Smooth muscle cell (in vitro differentiated cells): ENCODE measurements at regions not wholly inside any gene's neighbourhood (a gene's known extent, or its start where the extent isn't known, plus 50 kb on each side); places are given as distances from the start of the nearest gene placed in this dataset.
A peak's percentile ranks its signal among the peaks of the same experiment; 100 is the strongest.

Experiments used
- DNase-seq: peaks from one replicate; lab custom pipeline; 2025; ENCODE audit not compliant: unreplicated experiment; lab: John Stamatoyannopoulos, UW
- H2AFZ ChIP-seq: fragments of 200-600 bp; sonication (generic); 2 replicates; pipeline ENCODE4 v1.6.0; 2016; ENCODE audit warnings: antibody characterized with exemption, low read depth, mild to moderate bottlenecking
- H3F3A ChIP-seq: fragments of 200-600 bp; sonication (generic); 2 replicates; pipeline ENCODE4 v1.6.0; 2017; ENCODE audit warnings: antibody characterized with exemption, low read depth
- H3K27ac ChIP-seq: fragments of 200-600 bp; sonication (generic); 2 replicates; pipeline ENCODE4 v1.5.1; 2016; ENCODE audit warnings: low read depth, mild to moderate bottlenecking
- H3K27me3 ChIP-seq: fragments of 200-600 bp; sonication (generic); 2 replicates; pipeline ENCODE4 v1.6.1; 2016; ENCODE audit warnings: low read depth, mild to moderate bottlenecking
- H3K36me3 ChIP-seq: fragments of 200-600 bp; sonication (generic); 2 replicates; pipeline ENCODE4 v1.5.1; 2016; ENCODE audit warnings: low read depth
- H3K4me1 ChIP-seq: fragments of 200-600 bp; sonication (generic); 2 replicates; pipeline ENCODE4 v1.5.1; 2016; ENCODE audit warnings: low read depth
- H3K4me2 ChIP-seq: fragments of 200-600 bp; sonication (generic); 2 replicates; pipeline ENCODE4 v1.6.0; 2016; ENCODE audit warnings: mild to moderate bottlenecking
- H3K4me3 ChIP-seq: fragments of 200-600 bp; sonication (generic); 2 replicates; pipeline ENCODE4 v1.5.1; 2016; ENCODE audit warnings: mild to moderate bottlenecking
- H3K79me2 ChIP-seq: fragments of 200-600 bp; sonication (generic); 2 replicates; pipeline ENCODE4 v1.6.0; 2016; ENCODE audit warnings: low read depth, mild to moderate bottlenecking
- H3K9ac ChIP-seq: fragments of 200-600 bp; sonication (generic); 2 replicates; pipeline ENCODE4 v1.6.0; 2016; ENCODE audit warnings: low read depth
- H3K9me3 ChIP-seq: fragments of 200-600 bp; sonication (generic); replicated peaks from 2 replicates; pipeline ENCODE4 v1.5.1; 2016; ENCODE audit warnings: low read depth
- H4K20me1 ChIP-seq: fragments of 200-600 bp; sonication (generic); 2 replicates; pipeline ENCODE4 v1.6.0; 2016; ENCODE audit warnings: low read depth
- WGBS: methylation state at CpG from one replicate; pipeline ENCODE4 v1.1.7; 2016; ENCODE audit warnings: low lambda C conversion rate; 5-methylcytosine and 5-hydroxymethylcytosine counted together
- TF ChIP-seq, protein P1 (sequence below): fragments of 200-600 bp; sonication (generic); IDR thresholded peaks from 2 replicates; pipeline ENCODE4 v1.5.1; 2017; ENCODE audit warnings: borderline replicate concordance, mild to moderate bottlenecking, antibody characterized with exemption; ENCODE audit not compliant: insufficient read depth, poor library complexity, severe bottlenecking

DNA sequence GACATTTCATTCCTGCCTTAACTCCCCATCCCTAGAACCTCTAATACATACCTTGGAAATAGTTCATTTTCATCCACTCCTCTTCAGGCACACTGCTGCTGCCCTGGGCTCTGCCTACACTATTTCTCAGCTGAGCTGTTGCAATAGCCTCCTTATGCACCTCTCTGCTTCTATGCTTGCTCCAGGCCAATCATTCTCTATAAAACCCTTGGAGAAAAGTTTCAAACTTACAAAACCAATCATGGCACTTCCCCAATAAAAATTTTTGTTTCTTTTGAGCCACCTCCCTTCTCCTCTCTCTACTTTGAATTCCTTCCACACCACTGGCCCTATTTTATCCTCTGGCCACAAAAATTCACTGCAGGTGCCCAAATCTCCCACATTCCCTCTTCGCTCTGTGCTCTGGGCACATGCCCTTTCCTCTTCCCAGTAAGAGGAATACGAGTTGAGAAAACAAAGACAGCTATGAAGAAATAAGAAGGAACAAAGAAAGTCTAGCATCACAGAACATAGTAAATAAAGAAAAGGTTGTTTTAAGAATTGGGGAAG is 301.4 kb downstream of the ELAVL2 start:
- no peaks in the 10 kb centered on the region for H3F3A ChIP-seq
- no peaks in the 10 kb centered on the region for H4K20me1 ChIP-seq
- H3K79me2 ChIP-seq = no peaks in the 10 kb centered on the region
- no peaks in the 10 kb centered on the region for H3K9me3 ChIP-seq
- H2AFZ ChIP-seq = no peak overlapping the region
- 85% methylated on average over 2 of the region's 2 CpGs for WGBS
- no peak overlapping the region for H3K4me2 ChIP-seq
- TF ChIP-seq, protein P1, sequence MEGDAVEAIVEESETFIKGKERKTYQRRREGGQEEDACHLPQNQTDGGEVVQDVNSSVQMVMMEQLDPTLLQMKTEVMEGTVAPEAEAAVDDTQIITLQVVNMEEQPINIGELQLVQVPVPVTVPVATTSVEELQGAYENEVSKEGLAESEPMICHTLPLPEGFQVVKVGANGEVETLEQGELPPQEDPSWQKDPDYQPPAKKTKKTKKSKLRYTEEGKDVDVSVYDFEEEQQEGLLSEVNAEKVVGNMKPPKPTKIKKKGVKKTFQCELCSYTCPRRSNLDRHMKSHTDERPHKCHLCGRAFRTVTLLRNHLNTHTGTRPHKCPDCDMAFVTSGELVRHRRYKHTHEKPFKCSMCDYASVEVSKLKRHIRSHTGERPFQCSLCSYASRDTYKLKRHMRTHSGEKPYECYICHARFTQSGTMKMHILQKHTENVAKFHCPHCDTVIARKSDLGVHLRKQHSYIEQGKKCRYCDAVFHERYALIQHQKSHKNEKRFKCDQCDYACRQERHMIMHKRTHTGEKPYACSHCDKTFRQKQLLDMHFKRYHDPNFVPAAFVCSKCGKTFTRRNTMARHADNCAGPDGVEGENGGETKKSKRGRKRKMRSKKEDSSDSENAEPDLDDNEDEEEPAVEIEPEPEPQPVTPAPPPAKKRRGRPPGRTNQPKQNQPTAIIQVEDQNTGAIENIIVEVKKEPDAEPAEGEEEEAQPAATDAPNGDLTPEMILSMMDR = no peak
- H3K9ac ChIP-seq = no peak overlapping the region
- H3K4me3 ChIP-seq = no peak overlapping the region
- no peaks in the 10 kb centered on the region for H3K27me3 ChIP-seq
- peaks cover 13% of the 10 kb centered on the region for H3K4me1 ChIP-seq
- H3K27ac ChIP-seq = no peak overlapping the region
- no peak for DNase-seq
- H3K36me3 ChIP-seq = no peaks in the 10 kb centered on the region

DNA sequence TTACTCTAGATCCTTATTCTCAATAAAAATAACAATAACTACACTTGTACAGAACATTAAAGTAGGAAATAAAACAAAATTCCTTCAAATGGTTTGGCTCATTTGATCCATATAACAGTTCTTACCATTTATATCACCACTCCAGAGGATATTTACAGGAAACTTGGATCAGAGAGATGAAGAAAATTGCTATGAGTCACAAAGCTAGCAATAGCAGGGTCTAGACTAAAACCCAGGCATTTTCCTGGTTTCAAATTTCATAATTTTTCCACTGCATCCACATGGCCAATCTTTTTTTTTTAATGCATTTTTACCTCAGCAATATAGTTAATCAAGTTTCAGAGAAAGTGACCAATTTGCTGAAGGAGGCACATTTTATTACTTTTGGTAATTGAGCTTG is 299.2 kb downstream of the ELAVL2 start:
- H3K4me2 ChIP-seq = peak overlapping the region; percentile 77
- peak overlapping the region; percentile 79 for H2AFZ ChIP-seq
- H3K9ac ChIP-seq = no peak overlapping the region
- no peaks in the 10 kb centered on the region for H3K9me3 ChIP-seq
- TF ChIP-seq, protein P1 = no peak
- H3K79me2 ChIP-seq = no peaks in the 10 kb centered on the region
- no peak overlapping the region for H3K4me3 ChIP-seq
- no peaks in the 10 kb centered on the region for H3K36me3 ChIP-seq
- no peaks in the 10 kb centered on the region for H3K27me3 ChIP-seq
- DNase-seq = no peak
- H4K20me1 ChIP-seq = no peaks in the 10 kb centered on the region
- H3K27ac ChIP-seq = peak overlapping the region; percentile 73
- H3F3A ChIP-seq = no peaks in the 10 kb centered on the region
- peaks cover 13% of the 10 kb centered on the region for H3K4me1 ChIP-seq

DNA sequence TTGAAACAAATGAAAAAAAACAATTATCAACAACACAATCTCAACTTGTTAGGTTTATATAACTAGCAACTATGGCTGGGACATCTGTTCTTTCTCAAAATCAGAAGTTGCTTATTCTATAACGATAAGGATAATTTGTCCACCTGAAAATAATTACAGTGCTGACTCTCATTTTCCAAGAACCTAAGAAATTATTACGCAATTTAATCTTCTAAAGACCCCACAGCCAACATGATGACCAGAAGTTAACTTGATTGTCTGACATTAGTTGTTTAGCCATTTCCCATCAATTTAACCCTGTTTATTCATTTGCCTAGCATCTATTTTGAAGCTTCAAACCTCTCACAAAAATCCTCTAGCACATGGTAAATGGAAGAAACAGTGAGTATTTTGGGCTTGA is 293.8 kb downstream of the ELAVL2 start:
- no peak overlapping the region for H3K4me2 ChIP-seq
- no peak overlapping the region for H3K4me3 ChIP-seq
- no peaks in the 10 kb centered on the region for H3K79me2 ChIP-seq
- H4K20me1 ChIP-seq = no peaks in the 10 kb centered on the region
- no peaks in the 10 kb centered on the region for H3K36me3 ChIP-seq
- H3F3A ChIP-seq = no peaks in the 10 kb centered on the region
- DNase-seq = no peak
- no peak overlapping the region for H3K9ac ChIP-seq
- no peaks in the 10 kb centered on the region for H3K27me3 ChIP-seq
- peaks cover 12% of the 10 kb centered on the region for H3K4me1 ChIP-seq
- H3K9me3 ChIP-seq = no peaks in the 10 kb centered on the region
- WGBS = 89% methylated on average over 2 of the region's 2 CpGs
- no peak overlapping the region for H3K27ac ChIP-seq
- H2AFZ ChIP-seq = no peak overlapping the region
- TF ChIP-seq, protein P1 = no peak
